Retina (tissue), 1 donor: ENCODE measurements at regions not wholly inside any gene's neighbourhood (a gene's known extent, or its start where the extent isn't known, plus 50 kb on each side); places are given as distances from the start of the nearest gene placed in this dataset.
A peak's percentile ranks its signal among the peaks of the same experiment; 100 is the strongest.

Source experiments
- DNase-seq: peaks from one replicate; pipeline ENCODE4 v3.0.0-alpha.2; 2016

DNA sequence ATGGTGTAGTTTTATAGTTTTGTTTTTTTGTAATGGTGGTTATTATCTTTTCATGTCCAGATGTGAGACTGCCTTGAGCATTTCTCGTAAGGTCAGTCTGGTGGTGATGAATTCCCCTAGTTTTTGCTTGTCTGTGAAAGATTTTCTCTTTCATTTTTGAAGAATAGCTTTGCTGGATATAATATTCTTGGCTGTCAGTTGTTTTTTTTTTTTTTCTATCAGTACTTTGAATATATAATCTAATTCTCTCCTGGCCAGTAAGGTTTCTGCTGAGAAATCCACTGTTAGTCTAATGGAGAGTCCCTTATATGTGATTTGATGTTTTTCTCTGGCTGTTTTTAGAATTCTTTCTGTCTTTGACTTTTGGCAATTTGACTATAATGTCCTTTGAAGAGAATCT is 106.9 kb downstream of the CARTPT start:
- DNase-seq: no peak

DNA sequence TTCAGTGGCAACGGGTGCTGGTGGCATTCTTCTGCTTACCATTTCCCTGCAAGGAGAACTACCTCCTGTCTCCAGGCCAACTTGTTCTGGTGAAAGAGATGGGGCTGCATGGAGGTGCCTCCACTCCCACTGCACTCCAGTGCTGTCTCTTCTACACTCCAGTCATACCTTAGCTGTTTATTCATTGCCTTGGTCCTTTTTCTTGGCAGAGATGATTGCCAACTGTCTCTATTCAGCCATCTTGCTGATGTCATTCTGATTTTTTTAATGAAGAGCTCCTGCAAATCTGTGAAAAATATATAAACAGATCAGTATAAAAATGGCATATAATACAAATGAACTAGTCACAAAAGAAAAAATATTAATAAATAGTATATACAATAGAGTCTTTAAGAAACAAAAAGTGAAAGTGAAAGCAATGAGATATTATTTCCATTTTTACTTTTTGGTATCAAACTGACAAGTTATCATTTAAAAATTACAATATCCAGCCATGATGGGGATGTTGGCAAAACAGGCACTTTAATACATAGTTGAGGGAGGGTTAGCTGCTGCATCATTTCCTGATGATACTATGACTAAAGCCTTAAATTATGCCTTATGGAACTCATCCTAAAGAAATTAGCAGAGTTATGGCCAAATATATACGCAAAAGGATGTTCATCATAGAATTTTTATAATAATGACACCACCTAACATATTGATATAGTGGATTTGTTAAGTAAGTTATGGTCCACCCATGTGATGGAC is 109.4 kb downstream of the CARTPT start:
- no peak for DNase-seq

DNA sequence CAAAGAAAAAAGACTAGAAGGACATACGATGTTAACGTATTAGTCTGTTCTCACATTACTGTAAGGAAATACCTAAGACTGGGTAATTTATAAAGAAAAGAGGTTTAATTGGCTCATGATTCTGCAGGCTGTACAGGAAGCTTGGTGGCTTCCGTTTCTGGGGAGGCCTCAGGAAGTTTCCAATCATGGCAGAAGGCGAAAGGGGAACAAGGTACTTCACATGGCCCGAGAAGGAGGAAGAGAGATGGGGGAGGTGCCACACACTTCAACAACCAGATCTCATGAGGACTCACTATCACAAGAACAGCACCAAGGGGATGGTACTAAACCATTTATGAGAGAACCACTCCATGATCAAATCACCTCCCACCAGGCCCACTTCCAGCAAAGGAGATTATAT is 110.1 kb downstream of the CARTPT start:
- DNase-seq: no peak

DNA sequence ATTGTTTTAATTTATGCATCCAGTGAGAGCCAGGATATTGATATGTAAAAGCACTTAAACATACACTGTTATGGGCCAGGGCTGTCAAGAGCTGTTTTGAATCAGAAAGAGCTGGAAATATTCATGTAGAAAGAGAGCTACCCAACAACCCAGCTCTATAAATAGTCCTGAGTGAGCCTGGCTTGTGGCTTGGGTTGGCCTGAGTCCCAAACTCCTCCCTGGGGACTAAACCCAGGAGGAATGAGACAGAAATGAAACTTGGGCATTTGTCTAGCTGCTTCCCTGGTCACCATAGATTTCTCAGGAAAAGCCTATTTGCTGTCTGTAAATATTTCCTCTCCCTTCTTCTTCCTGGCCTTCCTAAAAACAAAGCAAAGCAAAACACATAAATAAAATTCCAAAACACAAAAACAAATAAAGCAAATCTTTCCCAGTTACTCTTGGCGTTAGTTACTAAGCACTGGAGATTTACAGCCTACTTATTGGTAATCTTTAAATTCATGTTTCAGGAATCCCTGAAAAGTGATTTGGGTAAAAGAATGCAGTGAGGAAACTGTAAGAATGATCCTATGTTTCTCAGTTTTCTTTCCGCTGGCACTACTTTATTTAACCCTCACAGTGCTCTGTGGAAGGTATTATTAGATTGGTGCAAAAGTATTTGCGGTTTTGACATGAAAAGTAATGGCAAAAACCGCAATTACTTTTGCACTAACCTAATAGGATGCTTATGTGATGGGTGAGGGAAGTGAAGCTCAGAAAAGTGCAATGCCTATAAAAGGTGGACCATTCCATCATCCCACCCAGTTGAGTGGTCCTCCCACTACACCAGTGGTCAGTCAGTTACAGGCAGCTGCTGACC is 111.8 kb downstream of the CARTPT start:
- DNase-seq: no peak

DNA sequence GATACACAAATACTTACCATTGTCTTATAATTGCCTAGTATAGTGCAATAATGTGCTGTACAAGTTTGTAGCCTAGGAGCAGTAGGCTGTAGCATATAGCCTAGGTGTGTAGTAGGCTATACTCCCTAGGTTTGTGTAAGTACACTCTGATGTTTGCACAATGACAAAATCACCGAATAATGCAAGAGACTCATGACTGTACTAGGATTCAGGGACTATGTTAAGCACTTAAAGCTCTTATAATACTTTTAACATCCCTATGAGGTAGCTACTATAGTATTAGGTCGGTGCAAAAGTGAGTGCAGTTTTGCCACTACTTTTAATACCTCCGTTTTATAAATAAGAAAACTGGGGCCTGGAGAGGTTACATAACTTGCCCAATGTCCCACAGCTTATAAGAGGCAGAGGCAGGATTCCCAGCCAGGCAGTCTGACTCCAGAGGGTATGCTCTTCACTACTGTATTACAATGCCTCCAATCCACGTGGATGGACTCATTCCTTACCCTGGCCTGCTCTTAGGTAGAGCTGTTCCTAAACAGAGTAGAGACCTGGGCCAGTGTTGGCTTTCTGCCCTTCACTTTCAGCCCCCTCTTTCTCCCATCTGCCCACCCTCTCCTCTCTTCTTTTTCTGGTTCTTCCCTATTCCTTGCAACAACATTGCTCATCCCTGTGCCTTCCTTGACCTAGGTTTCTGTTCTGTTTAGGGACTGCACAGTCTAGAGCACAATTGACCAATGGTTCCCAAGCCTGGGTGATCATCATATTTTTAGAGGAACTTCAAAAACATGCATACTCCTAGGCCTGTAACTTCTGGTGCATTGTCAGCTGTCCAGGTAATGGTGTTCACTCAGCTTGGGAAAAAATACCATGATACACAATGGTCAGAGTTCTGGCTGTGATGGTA is 114.0 kb downstream of the CARTPT start:
- no peak for DNase-seq

DNA sequence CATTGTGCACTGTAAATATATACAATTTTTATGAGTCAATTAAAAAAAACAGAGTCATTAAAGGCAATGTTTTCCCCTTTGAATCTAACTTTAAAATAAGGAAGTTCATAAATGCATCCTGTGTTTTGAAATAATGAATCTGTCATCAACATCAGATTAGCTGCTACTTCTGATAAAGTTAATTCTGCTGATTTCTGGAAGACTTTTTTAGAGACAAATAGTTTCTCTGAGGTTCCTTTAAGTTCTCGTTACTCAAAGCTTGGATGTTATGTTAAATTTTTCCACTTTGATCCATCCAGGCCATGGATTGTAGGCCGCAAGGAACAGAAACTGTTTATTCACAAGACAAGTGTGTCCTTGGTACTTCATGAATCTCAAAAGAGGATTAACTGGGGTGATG is 115.5 kb downstream of the CARTPT start:
- no peak for DNase-seq

DNA sequence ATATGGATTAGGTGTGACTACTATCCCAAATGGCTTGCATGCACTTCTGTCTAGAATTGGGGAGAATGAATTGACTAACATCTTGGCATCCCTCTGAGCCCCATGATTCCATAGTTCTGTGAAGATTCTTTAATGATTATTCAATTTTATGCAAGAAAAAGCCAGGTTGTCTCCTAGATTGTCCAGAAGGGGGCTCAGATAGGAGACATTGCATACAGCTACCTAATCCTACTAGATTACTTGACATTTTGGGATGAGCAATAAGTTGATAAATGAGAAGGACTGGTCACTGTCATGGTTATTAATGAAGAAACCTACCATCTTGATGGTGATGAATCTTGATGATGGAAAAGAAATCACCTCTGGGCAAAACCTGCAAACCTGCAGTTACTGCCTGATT is 117.0 kb downstream of the CARTPT start:
- DNase-seq: no peak

DNA sequence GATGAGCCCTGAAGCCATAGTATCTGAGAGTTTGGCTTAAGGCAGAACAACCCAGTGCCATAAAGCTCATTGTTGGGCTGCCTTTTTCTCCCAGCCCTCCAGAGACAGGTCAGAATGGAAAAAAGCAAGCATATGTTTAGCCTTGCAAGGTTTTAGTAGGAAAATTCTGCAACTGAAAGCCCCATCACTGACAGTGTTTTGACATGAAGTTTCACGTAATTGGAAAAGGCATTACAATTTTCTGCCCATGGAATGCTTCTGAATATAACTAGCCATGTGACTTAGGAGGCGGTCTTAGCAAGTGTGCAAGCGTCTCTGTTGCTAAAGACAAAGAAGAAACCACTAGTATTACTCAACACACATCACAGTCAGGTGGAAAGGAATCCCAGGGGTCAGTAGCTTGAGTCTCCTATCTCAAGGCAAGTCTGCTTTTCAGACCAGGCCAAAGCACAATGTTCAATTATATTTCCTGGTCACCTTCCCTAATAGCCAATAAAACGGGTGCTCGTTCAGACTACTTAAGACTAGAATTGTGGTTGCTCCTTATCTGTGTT is 117.6 kb downstream of the CARTPT start:
- DNase-seq: no peak

DNA sequence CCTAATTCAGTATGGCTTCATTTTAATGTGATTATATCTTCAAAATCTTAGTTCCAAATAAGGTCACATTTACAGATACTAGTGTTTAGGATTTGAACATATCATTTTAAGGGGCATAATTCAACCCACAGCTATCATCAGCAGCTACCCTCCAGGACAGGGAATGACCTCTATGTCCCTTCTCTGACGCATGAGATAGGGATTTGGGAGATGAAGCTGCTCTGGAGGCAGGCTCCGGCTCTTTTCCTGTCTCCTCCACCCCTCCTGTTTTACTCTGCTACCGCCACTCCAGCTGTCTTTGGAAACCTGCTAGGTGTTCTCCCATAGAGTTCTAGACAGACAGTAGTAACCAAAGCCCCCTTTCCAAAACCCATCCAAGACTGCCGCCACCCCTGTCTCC is 119.2 kb downstream of the CARTPT start:
- no peak for DNase-seq

DNA sequence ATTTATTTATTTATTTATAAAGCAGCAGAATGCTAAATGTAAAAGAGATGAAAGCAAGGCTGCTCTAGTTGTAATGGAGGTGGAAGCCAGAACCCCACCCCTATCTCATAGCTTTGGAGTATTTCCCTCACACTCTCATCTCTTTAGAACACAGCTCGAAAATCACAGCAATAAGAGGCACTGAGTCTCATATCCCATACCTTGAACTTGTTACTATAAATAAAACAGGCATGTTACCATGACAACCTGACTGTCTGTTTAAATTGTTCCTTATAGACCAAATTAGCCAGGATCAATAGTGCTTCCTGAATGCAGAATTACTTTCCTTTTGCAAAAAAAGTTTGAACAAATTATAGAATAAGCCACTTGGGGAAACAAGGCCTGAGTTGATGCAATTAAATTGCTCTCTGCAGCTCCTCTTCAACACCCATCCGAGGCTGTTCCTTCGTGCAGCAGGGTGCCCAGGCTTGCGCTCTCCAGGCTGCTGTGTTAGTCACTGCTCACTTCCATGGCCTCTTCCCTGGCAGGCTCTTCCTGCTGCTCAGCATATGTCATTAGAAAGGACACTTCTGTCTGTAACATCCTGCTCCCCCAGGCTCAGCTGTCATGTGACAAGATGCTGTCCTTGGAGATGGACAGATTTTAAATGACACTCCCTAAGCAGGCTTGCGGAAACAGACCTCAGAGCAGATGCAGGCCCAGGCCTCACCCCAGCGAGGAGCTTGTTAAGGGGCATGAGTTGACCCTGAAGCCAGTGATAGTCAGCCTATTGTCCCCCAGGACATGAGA is 120.2 kb downstream of the CARTPT start:
- peak; percentile 50 for DNase-seq

DNA sequence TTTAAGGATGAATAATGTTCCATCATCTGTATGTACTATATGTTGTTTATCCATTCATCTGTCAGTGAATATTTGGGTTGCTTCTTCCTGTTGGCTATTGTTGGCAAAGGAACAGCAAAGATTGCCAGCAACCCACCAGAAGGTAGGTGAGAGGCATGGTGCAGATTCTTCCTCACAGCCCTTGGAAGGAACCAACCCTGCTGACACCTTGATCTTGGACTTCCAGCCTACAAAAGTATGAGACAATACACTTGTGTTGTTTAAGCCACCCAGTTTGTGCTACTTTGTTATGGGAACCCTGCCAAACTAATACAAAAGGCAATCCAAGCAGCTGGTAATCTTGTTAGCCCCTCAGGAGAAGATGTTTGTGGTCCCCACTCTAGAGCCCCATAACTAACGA is 122.0 kb downstream of the CARTPT start:
- DNase-seq: no peak

DNA sequence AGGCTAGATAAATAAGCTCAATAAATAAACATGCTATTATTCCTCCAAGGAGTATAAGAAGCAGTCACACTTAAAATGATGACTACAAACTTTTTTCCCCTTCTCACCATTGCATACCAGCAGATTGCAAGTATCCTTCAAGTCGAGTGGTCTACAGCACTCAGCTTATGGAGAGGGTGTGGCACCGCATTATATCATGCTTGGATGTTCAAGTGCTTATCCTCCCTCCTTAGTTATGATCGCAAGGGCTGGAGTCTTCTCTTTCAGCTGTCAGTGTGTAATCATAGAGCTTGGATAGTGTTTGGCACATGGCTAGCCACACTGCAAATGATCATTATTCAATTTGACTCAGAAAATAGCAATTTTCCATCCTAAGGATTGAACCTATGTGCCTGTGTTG is 124.0 kb downstream of the CARTPT start:
- no peak for DNase-seq

DNA sequence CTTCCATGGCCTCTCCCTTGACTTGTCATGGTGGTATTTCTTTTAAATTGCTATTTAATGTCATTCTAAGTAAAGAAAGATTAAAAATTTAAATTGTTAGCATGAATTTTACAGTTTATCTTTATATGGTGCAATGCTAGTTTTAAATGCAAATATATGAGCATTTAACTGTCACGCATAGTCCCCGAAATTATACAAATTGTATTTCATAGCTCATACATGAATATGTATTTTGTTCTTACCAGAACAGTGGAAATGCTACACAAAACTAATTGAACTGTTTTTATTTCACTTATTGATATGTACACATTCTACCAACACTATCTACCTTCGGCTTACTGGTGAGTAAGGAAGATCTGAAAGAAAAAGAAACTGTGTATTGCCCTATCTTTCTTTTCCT is 125.8 kb downstream of the CARTPT start:
- DNase-seq: no peak

DNA sequence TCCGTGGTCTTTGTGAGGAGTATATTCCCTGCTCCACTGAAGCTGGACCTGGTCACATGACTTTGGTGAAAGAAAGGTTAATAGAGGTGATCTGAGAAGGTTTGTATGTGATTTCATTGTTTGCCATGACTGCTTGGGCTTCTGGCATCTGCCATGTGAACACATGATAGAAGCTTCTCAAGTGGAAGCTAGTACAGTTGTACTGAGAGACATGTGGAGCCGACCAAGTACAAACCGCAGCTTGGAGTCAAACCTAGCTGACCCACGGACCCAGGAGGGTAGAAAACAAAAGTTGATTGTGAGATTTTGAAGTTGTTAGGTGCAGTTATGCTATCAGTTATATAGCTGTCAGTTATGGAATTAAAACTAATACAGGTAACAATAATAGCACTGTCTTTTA is 140.4 kb downstream of the CARTPT start:
- no peak for DNase-seq

DNA sequence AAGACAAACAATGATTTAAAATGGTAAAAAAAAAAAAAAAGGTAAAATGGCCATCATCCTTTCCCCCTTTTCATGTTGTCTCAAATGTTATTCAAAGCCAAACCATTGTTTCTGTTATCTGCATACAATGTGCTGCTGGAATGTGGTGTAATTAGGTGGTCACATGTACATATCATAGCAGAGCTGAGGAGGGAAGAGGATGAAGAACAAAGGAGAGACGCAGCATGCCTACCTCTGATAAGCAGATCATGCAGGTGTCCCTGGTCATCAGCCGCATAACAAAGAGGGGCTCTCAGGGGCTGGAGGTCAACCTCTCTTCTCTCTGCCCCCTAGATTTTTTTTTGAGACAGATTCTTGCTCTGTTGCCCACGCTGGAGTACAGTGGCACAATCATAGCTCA is 141.0 kb downstream of the CARTPT start:
- no peak for DNase-seq

DNA sequence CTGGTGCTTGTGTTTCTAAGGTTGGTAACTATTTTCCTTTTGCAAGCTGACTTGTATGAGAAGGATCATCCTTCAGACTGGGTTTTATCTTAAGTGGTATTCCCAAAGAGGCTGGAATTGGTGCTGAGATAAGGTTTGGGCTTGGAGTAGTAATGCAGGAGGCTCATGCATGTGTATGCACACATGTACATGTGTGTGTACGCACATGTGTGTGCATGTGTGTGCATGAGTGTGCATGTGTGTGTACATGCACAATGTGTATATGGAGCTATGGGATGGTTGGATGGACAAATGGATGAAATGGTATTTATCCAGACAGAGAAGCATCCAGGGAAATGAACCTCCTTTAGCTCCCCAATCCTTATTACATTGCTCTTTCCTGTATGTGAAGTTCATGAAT is 142.6 kb downstream of the CARTPT start:
- DNase-seq: no peak

DNA sequence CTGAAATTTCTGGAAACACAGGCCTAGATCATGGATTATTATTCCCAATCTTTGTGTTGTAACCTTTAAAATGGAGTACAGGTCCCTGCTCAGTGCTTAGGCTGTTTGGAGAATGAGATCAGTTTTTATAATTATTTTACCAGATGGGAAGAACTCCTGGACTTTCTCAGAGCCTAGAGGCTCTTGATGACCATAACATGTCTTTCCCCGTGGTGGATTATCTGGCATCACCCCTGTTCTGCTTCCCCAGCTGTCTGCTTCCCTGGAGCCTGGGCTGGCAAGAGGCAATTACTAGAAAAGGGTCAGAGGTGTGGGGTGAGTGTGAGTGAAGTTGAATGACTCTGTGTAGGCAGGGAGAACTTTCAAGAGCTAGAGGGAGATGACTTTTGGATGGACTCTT is 143.0 kb downstream of the CARTPT start:
- no peak for DNase-seq

DNA sequence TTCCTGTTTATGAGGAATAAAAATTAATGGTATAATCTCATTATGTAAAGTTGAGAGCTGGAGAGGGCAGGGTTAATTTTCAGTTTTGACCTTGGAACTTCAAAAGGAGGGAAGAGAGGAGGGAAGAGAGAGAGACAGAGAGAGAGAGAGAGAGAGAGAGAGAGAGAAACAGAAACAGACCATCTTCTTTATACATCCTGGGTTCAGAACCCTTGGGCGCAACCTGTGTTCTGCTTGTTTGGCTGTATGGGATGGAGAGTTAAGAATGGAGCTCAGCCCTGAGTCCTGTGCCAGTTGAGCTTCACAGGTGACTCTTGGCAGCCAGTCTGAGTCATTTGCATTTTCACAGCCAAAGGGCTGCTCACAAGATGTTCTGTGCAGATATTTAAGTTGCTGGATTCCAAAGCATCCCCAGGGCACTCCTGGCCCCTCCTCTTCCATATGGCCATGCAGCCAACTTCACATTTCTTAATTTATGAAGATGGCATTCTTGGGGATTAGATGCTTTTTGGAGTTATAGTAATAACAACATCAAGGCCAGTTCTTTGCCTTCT is 143.5 kb downstream of the CARTPT start:
- DNase-seq: no peak

DNA sequence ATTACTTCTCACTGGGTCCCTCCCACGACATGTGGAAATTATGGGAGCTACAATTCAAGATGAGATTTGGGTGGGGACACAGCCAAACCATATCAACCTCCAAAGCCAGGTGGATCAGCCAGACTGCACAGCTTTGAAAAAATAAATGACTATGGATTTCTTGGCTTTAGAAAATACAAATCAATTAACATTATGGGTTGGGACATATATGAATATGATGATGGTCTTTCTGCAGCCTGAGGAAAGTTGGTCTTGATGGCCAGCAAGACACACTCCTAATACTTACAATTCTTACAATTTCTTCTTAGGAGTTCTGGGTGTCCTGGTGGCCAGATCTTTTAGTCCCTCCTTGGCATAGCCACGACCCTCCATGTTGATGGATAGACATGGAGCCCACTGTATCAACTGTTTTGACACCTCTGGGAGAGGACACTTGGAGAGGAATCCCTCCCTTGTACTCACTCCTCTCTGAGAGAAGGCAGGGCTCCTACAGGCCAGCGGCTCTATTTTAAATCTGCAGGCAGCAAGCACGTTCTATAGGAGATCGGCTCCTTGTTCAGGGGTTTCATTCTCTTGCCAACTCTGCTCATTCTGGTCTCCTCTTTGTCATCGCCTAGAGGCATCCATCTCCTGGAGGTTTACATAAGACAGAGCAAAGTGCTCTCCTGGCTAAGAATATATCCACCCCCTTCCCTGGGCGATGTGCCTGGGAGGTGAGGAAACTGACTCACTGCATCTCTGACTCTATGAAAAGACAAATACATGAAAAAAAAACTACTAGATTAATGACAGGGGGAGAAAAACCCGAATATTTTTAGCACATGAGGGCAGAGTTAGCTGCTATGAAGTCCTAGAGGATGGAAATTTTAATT is 145.9 kb downstream of the CARTPT start:
- no peak for DNase-seq

DNA sequence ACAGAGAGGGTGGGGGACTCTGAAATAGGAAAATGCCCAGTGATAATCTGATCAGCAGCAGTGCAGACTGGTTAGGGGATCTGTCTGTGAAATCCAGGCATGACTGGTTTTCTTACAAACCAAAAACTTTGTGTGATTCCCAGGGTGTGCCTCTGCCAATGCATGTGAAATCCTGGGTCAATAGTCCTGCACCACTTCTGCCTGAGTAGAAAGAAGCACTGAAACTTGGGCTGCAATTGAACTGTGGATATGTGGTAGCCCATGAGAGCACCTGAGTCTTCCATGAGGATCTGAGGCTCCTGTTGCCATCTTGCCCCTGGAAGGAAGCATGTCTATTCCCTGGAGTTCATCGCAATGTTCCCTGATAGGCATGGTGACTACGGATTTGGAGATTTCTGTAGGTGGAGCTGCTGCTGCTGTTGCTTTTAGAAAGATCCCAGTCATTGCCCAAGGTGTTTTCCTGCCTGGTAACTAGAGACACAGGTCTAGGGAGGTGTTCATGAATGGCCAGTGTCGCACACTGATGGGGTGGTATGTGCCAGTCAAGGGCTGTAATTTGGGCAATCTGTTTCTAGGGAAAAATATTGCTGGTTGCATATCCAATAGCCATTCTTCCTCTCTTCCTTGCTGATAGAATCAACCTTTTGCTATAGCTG is 146.7 kb downstream of the CARTPT start:
- no peak for DNase-seq
